DMS79 treated with DMSO at 0.1 percent for 48 hours (cell line): ENCODE measurements at regions not wholly inside any gene's neighbourhood (a gene's known extent, or its start where the extent isn't known, plus 50 kb on each side); places are given as distances from the start of the nearest gene placed in this dataset.

ENCODE experiments used
- DNase-seq: peaks from one replicate; lab custom pipeline; 2025; lab: John Stamatoyannopoulos, UW

GRCh38 chr2:67777836-67778429 lies 284.9 kb downstream of the C1D start:
- no peak for DNase-seq

GRCh38 chr2:67780841-67781240 lies 282.0 kb downstream of the C1D start:
- peak; percentile 14 for DNase-seq

DNA sequence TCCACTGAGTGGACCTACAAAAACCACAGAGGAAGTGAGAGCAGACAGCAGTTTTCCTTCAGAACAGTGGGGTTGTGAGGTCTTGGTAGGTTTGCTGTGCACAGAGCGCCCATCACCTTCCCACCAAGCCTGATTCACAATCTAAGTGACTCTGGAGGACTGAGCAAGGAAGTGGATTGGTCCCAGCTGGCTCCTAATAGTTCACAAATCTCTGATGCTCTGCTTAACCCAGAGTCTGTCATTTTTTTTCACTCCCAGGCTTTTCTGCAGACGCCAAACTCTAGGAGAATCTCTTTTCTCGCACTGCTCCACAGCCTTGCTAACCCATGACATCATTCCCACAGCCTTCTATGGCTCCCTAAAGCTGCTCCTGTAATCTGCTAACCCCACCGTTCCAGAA lies 280.4 kb downstream of the C1D start:
- DNase-seq = no peak

GRCh38 chr2:67783026-67783425 lies 279.8 kb downstream of the C1D start:
- DNase-seq = no peak

DNA sequence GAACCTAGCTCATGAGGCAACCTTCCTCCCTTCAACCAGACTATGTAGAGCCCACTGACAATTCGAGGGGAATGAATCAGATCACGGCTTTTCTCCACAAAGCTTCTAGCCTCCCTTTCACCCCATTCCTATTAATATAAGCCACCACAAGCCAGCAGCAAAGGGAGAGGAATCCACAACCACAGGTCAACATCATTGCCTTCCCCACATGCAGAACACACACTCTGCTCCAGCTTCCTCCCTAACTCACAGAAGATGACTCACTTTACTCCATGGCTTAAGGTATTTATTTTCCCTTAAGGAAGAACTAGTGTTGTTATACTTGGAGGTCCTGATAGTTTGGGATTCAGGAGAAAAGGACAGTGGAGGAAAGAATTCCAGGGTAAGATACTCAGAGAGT lies 272.2 kb downstream of the C1D start:
- no peak for DNase-seq

GRCh38 chr2:67792191-67792590 lies 270.6 kb downstream of the C1D start:
- no peak for DNase-seq

- DNase-seq = peak; percentile 36
These were observed 270.1 kb downstream of the C1D start for GRCh38 chr2:67792681-67793091.

- DNase-seq = peak; percentile 26
These were observed 264.8 kb downstream of the C1D start for GRCh38 chr2:67797801-67798540.

DNA sequence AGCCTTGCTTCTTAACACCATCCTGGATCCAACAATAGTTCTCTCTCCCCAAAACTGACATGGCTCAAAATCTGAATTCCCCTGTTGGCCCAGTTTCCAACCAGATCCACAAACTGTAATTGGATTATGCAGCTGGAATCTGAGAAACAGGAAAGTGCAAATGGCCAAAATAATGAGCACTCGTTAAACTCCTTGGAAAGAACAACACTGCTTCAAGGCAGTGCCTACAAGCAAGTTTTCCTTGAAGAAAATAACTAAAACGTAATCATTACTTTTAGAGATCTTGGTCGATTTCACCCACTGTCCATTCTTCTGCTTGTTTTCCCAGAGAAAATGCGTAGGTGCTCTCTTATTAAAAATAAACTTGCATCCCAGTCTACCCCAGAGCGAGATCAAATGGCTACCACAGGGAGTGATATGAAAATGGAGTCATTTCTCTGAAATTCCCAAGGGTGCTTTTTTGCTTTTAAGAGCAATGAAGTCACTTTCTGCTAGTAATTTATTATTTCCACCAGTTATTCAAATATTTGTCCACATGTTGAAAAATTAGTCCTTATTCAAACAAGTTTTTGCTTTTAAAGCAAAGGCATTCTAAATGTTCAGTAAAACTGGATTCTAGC lies 264.2 kb downstream of the C1D start:
- no peak for DNase-seq

GRCh38 chr2:67799886-67800285 lies 262.9 kb downstream of the C1D start:
- DNase-seq = no peak

DNA sequence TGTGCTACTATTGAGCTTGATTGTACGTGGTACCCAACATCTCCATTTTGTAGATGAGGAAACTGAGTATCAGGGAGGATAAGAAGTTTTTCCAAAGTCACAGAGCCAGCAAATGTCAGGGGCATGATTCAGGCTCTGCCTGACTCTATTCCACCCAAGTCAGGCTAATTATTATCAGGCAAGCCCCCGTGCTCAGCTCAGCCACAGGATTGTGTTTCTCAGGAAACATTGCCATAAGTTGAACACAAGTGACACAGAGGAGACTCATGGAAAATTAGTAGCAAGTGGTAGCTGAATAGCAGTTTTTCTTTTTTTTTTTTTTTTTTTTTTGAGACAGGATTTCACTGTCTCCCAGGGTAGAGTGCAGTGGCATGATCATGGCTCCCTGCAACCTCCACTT lies 260.5 kb downstream of the C1D start:
- DNase-seq = no peak

GRCh38 chr2:67802824-67803223 lies 260.0 kb downstream of the C1D start:
- no peak for DNase-seq

DNA sequence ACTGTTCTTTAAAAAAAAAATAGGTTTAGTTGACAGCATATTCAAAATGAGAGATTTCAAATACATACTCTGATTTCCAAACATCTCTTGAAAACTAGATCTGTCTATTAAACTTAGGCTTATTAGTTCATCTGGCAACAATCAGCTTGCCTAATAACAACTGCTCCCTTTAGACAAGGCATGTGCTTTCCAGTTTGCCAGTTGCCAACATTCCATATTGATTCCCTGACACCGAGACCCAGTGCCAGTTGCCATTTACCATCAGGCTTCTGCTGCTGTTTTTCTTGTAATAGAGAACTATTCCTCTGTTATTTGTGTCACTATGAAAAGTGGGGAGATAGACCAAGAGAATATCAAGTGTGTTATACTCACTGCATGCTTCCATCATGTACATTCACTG lies 256.0 kb downstream of the C1D start:
- DNase-seq = no peak

DNA sequence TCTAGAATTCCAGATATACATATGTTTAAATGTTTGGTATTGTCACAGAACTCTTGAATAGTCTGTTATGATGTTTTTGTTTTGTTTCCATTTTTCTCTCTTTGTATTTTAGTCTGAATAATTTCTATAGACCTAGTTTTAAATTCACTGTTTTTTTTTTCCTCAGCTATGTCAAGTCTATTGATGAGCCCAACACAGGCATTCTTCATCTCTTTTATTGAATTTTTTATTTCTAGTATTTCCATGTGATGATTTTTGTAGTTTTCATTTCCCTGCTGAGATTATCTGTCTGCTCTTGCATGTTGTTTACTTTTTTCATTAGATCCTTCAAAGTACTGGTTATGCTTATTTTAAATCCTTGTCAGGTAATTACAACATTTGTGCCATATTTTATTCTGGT lies 254.7 kb downstream of the C1D start:
- DNase-seq = no peak

GRCh38 chr2:67812682-67813081 lies 250.1 kb downstream of the C1D start:
- no peak for DNase-seq

DNA sequence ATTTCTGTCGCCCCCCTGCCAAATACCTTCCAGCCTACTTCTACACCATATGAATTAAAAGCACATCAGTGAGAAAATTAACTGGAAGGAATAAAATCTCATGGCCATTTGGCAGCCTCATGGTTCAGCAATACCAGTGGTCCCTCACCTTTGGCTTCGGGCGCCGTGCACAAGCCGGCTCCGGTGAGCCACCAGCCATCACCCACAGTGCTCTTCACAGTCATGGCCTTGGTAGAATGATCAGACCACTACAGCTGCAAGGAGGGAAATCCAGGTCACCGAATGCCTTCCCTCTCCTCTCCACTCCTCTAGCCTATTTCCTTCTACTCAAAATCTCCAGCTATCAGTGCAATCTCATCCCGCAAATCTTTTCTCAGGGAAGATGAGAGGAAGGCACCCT lies 239.1 kb downstream of the C1D start:
- no peak for DNase-seq

DNA sequence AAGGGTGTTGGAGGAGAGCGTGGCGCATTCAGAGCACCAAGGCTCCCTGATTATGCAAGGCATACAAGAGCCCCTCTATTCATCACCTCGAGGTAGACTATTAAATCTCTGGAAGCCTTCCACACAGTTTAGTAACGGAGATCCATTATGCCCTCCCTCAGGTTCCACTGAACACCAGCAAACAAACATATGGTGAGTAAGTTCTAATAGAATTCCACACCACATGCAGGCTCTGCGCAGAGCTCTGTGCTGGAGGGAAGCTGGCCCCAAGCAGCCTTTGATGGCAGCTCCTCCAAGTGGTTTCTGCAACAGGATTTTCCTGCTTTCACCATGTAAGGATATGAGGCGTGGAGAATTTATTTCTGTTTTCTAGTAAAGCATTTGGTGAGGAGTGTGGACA lies 238.6 kb downstream of the C1D start:
- no peak for DNase-seq

DNA sequence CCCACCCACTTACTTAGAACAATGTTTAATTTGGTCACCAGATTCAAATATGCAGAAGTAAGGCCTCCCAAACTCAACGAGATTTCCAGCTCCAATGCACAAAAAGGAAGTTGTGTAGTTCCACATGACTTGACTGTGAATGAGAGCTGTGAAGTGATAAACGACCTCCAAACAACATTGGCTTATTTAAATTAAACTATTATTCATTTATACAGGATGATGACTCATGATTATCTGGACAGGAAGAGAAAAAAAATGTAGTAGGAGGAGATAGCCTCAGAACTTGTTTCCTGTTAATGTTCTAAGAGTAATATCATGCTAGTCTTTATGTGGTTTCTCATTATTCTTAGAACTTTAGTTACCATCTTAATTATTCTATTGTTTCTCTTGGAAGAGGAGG lies 237.3 kb downstream of the C1D start:
- no peak for DNase-seq

- peak; percentile 35 for DNase-seq
These were observed 234.7 kb downstream of the C1D start for GRCh38 chr2:67828066-67828465.

- no peak for DNase-seq
These were observed 233.3 kb downstream of the C1D start for GRCh38 chr2:67829470-67829869.

DNA sequence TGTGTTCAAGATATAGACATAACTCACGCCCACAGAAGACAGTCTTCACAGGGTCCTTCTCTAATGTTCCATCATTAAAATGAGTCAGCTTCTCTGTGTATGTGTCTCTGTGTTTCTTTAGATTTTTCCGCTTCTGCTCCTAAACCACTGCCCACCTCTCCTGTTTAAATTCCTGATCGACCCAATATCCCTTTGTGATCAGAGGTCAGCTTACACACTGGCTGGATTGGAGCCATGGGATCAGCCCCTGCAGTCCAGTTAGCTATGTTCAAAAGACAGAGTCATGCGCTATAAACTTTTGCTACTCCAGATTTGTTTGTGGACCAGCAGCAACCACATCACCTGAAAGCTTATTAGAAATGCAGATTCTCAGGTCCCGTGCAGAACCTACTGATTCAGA lies 229.2 kb downstream of the C1D start:
- DNase-seq = no peak

DNA sequence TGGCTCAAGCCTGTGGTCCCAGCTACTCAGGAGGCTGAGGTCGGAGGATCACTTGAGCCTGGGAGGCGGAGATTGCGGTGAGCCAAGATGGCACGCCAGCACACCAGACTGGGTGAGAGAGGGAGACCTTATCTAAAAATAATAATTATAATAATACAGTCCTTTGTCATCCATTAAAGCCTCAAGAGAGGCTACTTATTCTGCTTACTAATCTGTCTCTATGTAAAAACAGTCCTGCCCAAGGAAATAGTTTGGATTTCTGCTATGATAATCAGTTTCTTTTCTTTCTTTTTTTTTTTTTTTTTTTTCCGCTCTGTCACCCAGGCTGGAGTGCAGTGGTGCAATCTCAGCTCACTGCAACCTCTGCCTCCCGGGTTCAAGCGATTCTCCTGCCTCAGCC lies 228.3 kb downstream of the C1D start:
- no peak for DNase-seq

GRCh38 chr2:67835266-67835665 lies 227.5 kb downstream of the C1D start:
- DNase-seq = no peak

- no peak for DNase-seq
These were observed 225.9 kb downstream of the C1D start for GRCh38 chr2:67836866-67837265.
